NB4 (cell line): ENCODE measurements at regions not wholly inside any gene's neighbourhood (a gene's known extent, or its start where the extent isn't known, plus 50 kb on each side); places are given as distances from the start of the nearest gene placed in this dataset.

ENCODE experiments used
- CTCF ChIP-seq: IDR thresholded peaks from one replicate; pipeline ENCODE4 v1.5.1; 2012; ENCODE audit warnings: low read depth, low read length
- POLR2A ChIP-seq: IDR thresholded peaks from 2 replicates; pipeline ENCODE4 v1.6.1; 2011; ENCODE audit warnings: mild to moderate bottlenecking; ENCODE audit not compliant: insufficient read length; ENCODE audit errors: extremely low read depth

GRCh38 chr10:130339091-130339490 lies 202.9 kb downstream of the GLRX3 start:
- TF ChIP-seq CTCF (no peak), POLR2A (no peak)
